ENCODE measurements at regions not wholly inside any gene's neighbourhood (a gene's known extent, or its start where the extent isn't known, plus 50 kb on each side); places are given as distances from the start of the nearest gene placed in this dataset.

GRCh38 chr3:170723241-170723640, 137.4 kb upstream of the SLC7A14 start:
- no peak for DNase-seq (ENCODE audit: low spot score)
- H3K4me3 ChIP-seq: no peak overlapping the region
- TF ChIP-seq CTCF (IDR thresholded peaks at IDR 0.05): no peak
- H3K27ac ChIP-seq: no peak overlapping the region

GRCh38 chr3:170721563-170721962, 135.7 kb upstream of the SLC7A14 start:
- DNase-seq (ENCODE audit: low spot score): no peak
- TF ChIP-seq CTCF (IDR thresholded peaks at IDR 0.05): no peak
- no peak overlapping the region for H3K27ac ChIP-seq
- H3K4me3 ChIP-seq: no peak overlapping the region

GRCh38 chr3:170719300-170719699, 133.4 kb upstream of the SLC7A14 start:
- no peak for TF ChIP-seq CTCF (IDR thresholded peaks at IDR 0.05)
- H3K27ac ChIP-seq: no peak overlapping the region
- DNase-seq (ENCODE audit: low spot score): no peak

GRCh38 chr3:170718848-170719247, 133.0 kb upstream of the SLC7A14 start:
- no peak overlapping the region for H3K4me3 ChIP-seq
- H3K27ac ChIP-seq: no peak overlapping the region
- TF ChIP-seq CTCF (IDR thresholded peaks at IDR 0.05): no peak
- no peak for DNase-seq (ENCODE audit: low spot score)

More at GRCh38 chr3:170719300-170719699, 133.4 kb upstream of the SLC7A14 start:
- no peak overlapping the region for H3K4me3 ChIP-seq

GRCh38 chr3:170717410-170718402, 131.8 kb upstream of the SLC7A14 start:
- no peak for TF ChIP-seq CTCF (IDR thresholded peaks at IDR 0.05)
- DNase-seq (ENCODE audit: low spot score): no peak
- Histone ChIP-seq H3K27ac (no peak overlapping the region), H3K4me3 (no peak overlapping the region)

- TF ChIP-seq CTCF (IDR thresholded peaks at IDR 0.05): no peak
- H3K27ac ChIP-seq: no peak overlapping the region
- DNase-seq (ENCODE audit: low spot score): no peak
- no peak overlapping the region for H3K4me3 ChIP-seq
Observed at GRCh38 chr3:170716172-170716805, 130.4 kb upstream of the SLC7A14 start.

Measured in coronary artery (tissue), 2 donors.